ENCODE measurements at regions not wholly inside any gene's neighbourhood (a gene's known extent, or its start where the extent isn't known, plus 50 kb on each side); places are given as distances from the start of the nearest gene placed in this dataset.

GRCh38 chr16:59697236-59697635 is 963.1 kb upstream of the GOT2 start:
- no peak for DNase-seq
- Mint-ChIP-seq H3K36me3 (no peaks in the 10 kb centered on the region), H3K27ac (no peak overlapping the region), H3K27me3 (ENCODE audit: low read depth in 3 of 3) (peaks cover 0 to 2% (median under 1%) of the 10 kb centered on the region in 3 donors), H3K4me1 (no peaks in the 10 kb centered on the region), H3K9me3 (peaks cover 2 to 24% (median 10%) of the 10 kb centered on the region in 6 donors), H3K4me3 (no peak overlapping the region)

- no peak overlapping the region for H3K4me3 Mint-ChIP-seq
- H3K36me3 Mint-ChIP-seq, result no peaks in the 10 kb centered on the region
- no peak for DNase-seq
- no peak overlapping the region for H3K27ac Mint-ChIP-seq
- H3K9me3 Mint-ChIP-seq, result peaks cover 2 to 26% (median 10%) of the 10 kb centered on the region in 6 donors
- peaks cover 0 to 2% (median 0%) of the 10 kb centered on the region in 3 donors for H3K27me3 Mint-ChIP-seq (ENCODE audit: low read depth in 3 of 3)
- H3K4me1 Mint-ChIP-seq, result no peaks in the 10 kb centered on the region
Measured at GRCh38 chr16:59696495-59696894, 962.4 kb upstream of the GOT2 start.

- peaks cover 6 to 47% (median 11%) of the 10 kb centered on the region in 6 donors for H3K9me3 Mint-ChIP-seq
- H3K4me3 Mint-ChIP-seq, result no peak overlapping the region
- H3K36me3 Mint-ChIP-seq, result peaks cover 0 to 5% (median 0%) of the 10 kb centered on the region in 3 donors
- peaks cover 0 to 1% (median 0%) of the 10 kb centered on the region in 3 donors for H3K27me3 Mint-ChIP-seq (ENCODE audit: low read depth in 3 of 3)
- no peak for DNase-seq
- no peak overlapping the region for H3K27ac Mint-ChIP-seq
- H3K4me1 Mint-ChIP-seq, result no peaks in the 10 kb centered on the region
Measured at GRCh38 chr16:59690216-59690615, 956.1 kb upstream of the GOT2 start.

- DNase-seq, result no peak
- Mint-ChIP-seq H3K36me3 (peaks cover 0 to 5% (median 0%) of the 10 kb centered on the region in 3 donors), H3K4me1 (no peaks in the 10 kb centered on the region), H3K4me3 (no peak overlapping the region), H3K27ac (no peak overlapping the region), H3K27me3 (ENCODE audit: low read depth in 3 of 3) (no peaks in the 10 kb centered on the region), H3K9me3 (peaks cover 6 to 47% (median 15%) of the 10 kb centered on the region in 6 donors)
Measured at GRCh38 chr16:59688006-59688405, 953.9 kb upstream of the GOT2 start.

GRCh38 chr16:59686405-59686804 is 952.3 kb upstream of the GOT2 start:
- no peaks in the 10 kb centered on the region for H3K27me3 Mint-ChIP-seq (ENCODE audit: low read depth in 3 of 3)
- H3K4me3 Mint-ChIP-seq, result no peak overlapping the region
- H3K9me3 Mint-ChIP-seq, result peaks cover 6 to 53% (median 13%) of the 10 kb centered on the region in 6 donors
- no peaks in the 10 kb centered on the region for H3K4me1 Mint-ChIP-seq
- H3K27ac Mint-ChIP-seq, result no peak overlapping the region
- no peak for DNase-seq
- peaks cover 0 to 5% (median 0%) of the 10 kb centered on the region in 3 donors for H3K36me3 Mint-ChIP-seq

- Mint-ChIP-seq H3K9me3 (peaks cover 6 to 52% (median 10%) of the 10 kb centered on the region in 6 donors), H3K27me3 (ENCODE audit: low read depth in 3 of 3) (no peaks in the 10 kb centered on the region), H3K36me3 (peaks cover 0 to 5% (median 0%) of the 10 kb centered on the region in 3 donors), H3K27ac (no peak overlapping the region), H3K4me1 (no peaks in the 10 kb centered on the region), H3K4me3 (no peak overlapping the region)
- DNase-seq, result no peak
Measured at GRCh38 chr16:59684911-59685310, 950.8 kb upstream of the GOT2 start.

- peaks cover 0 to 5% (median 0%) of the 10 kb centered on the region in 3 donors for H3K36me3 Mint-ChIP-seq
- H3K4me1 Mint-ChIP-seq, result no peaks in the 10 kb centered on the region
- no peaks in the 10 kb centered on the region for H3K27me3 Mint-ChIP-seq (ENCODE audit: low read depth in 3 of 3)
- DNase-seq, result no peak
- no peak overlapping the region for H3K27ac Mint-ChIP-seq
- peaks cover 7 to 57% (median 12%) of the 10 kb centered on the region in 6 donors for H3K9me3 Mint-ChIP-seq
- H3K4me3 Mint-ChIP-seq, result no peak overlapping the region
Measured at GRCh38 chr16:59683709-59684108, 949.6 kb upstream of the GOT2 start.

- Mint-ChIP-seq H3K27me3 (ENCODE audit: low read depth in 3 of 3) (peaks cover 0 to 6% (median 0%) of the 10 kb centered on the region in 3 donors), H3K9me3 (peaks cover 2 to 16% (median 9%) of the 10 kb centered on the region in 6 donors), H3K27ac (no peak overlapping the region), H3K4me1 (no peaks in the 10 kb centered on the region), H3K4me3 (no peak overlapping the region), H3K36me3 (no peaks in the 10 kb centered on the region)
- no peak for DNase-seq
Measured at GRCh38 chr16:59665618-59666220, 931.6 kb upstream of the GOT2 start.

- no peaks in the 10 kb centered on the region for H3K36me3 Mint-ChIP-seq
- no peak overlapping the region for H3K4me3 Mint-ChIP-seq
- H3K27me3 Mint-ChIP-seq (ENCODE audit: low read depth in 3 of 3), result peaks cover 0 to 3% (median 0%) of the 10 kb centered on the region in 3 donors
- peaks cover 2 to 27% (median 14%) of the 10 kb centered on the region in 6 donors for H3K9me3 Mint-ChIP-seq
- H3K4me1 Mint-ChIP-seq, result no peaks in the 10 kb centered on the region
- no peak for DNase-seq
- H3K27ac Mint-ChIP-seq, result no peak overlapping the region
Measured at GRCh38 chr16:59658572-59658971, 924.5 kb upstream of the GOT2 start.

- Mint-ChIP-seq H3K9me3 (peaks cover 7 to 40% (median 21%) of the 10 kb centered on the region in 6 donors), H3K4me3 (no peak overlapping the region), H3K27me3 (ENCODE audit: low read depth in 3 of 3) (peaks cover 0 to 3% (median 0%) of the 10 kb centered on the region in 3 donors), H3K4me1 (no peaks in the 10 kb centered on the region), H3K36me3 (no peaks in the 10 kb centered on the region), H3K27ac (no peak overlapping the region)
- no peak for DNase-seq
Measured at GRCh38 chr16:59655031-59655430, 920.9 kb upstream of the GOT2 start.

- Mint-ChIP-seq H3K4me1 (no peaks in the 10 kb centered on the region), H3K9me3 (peaks cover 8 to 44% (median 24%) of the 10 kb centered on the region in 6 donors), H3K27me3 (ENCODE audit: low read depth in 3 of 3) (peaks cover 0 to 3% (median 0%) of the 10 kb centered on the region in 3 donors), H3K27ac (no peak overlapping the region), H3K4me3 (no peak overlapping the region), H3K36me3 (no peaks in the 10 kb centered on the region)
- no peak for DNase-seq
Measured at GRCh38 chr16:59654455-59654854, 920.3 kb upstream of the GOT2 start.

- Mint-ChIP-seq H3K27ac (no peak overlapping the region), H3K4me1 (no peaks in the 10 kb centered on the region), H3K9me3 (peaks cover 10 to 48% (median 27%) of the 10 kb centered on the region in 6 donors), H3K4me3 (no peak overlapping the region), H3K36me3 (no peaks in the 10 kb centered on the region), H3K27me3 (ENCODE audit: low read depth in 3 of 3) (peaks cover 0 to 4% (median 0%) of the 10 kb centered on the region in 3 donors)
- DNase-seq, result no peak
Measured at GRCh38 chr16:59651662-59652061, 917.5 kb upstream of the GOT2 start.

- Mint-ChIP-seq H3K9me3 (peaks cover 8 to 47% (median 19%) of the 10 kb centered on the region in 6 donors), H3K27me3 (ENCODE audit: low read depth in 3 of 3) (peaks cover 0 to 6% (median 0%) of the 10 kb centered on the region in 3 donors), H3K36me3 (no peaks in the 10 kb centered on the region), H3K4me3 (no peak overlapping the region), H3K4me1 (no peaks in the 10 kb centered on the region), H3K27ac (no peak overlapping the region)
- DNase-seq, result no peak
Measured at GRCh38 chr16:59645194-59645593, 911.1 kb upstream of the GOT2 start.

GRCh38 chr16:59635674-59636073 is 901.6 kb upstream of the GOT2 start:
- H3K4me1 Mint-ChIP-seq, result no peaks in the 10 kb centered on the region
- DNase-seq, result no peak
- H3K36me3 Mint-ChIP-seq, result no peaks in the 10 kb centered on the region
- H3K4me3 Mint-ChIP-seq, result no peak overlapping the region
- H3K27me3 Mint-ChIP-seq (ENCODE audit: low read depth in 3 of 3), result no peaks in the 10 kb centered on the region
- H3K27ac Mint-ChIP-seq, result no peak overlapping the region
- H3K9me3 Mint-ChIP-seq, result peaks cover 4 to 24% (median 12%) of the 10 kb centered on the region in 6 donors

- Mint-ChIP-seq H3K4me3 (no peak overlapping the region), H3K9me3 (peaks cover 4 to 24% (median 12%) of the 10 kb centered on the region in 6 donors), H3K27me3 (ENCODE audit: low read depth in 3 of 3) (no peaks in the 10 kb centered on the region), H3K27ac (no peak overlapping the region), H3K36me3 (no peaks in the 10 kb centered on the region), H3K4me1 (no peaks in the 10 kb centered on the region)
- DNase-seq, result no peak
Measured at GRCh38 chr16:59634951-59635350, 900.8 kb upstream of the GOT2 start.
